WERI-Rb-1 (cell line): ENCODE measurements at regions not wholly inside any gene's neighbourhood (a gene's known extent, or its start where the extent isn't known, plus 50 kb on each side); places are given as distances from the start of the nearest gene placed in this dataset.

Experiments used
- DNase-seq: peaks from one replicate; pipeline ENCODE4 v3.0.0-alpha.2; 2020
- H3K27ac ChIP-seq: fragments of 250-450 bp; sonication (Bioruptor Pico); 2 replicates; pipeline ENCODE4 v1.5.1; 2020; ENCODE audit warnings: mild to moderate bottlenecking, moderate library complexity
- H3K27me3 ChIP-seq: fragments of 250-450 bp; sonication (Bioruptor Pico); 2 replicates; pipeline ENCODE4 v1.5.1; 2021; ENCODE audit warnings: mild to moderate bottlenecking, low read depth, moderate library complexity; ENCODE audit not compliant: insufficient read depth, severe bottlenecking
- H3K36me3 ChIP-seq: fragments of 250-450 bp; sonication (Bioruptor Pico); 2 replicates; pipeline ENCODE4 v1.5.1; 2020; ENCODE audit warnings: mild to moderate bottlenecking, moderate library complexity
- H3K4me3 ChIP-seq: 2 replicates; pipeline ENCODE4 v1.5.1; 2011; ENCODE audit warnings: low read depth, mild to moderate bottlenecking, control low read depth, low read length
- H3K9me3 ChIP-seq: fragments of 250-450 bp; sonication (Bioruptor Pico); 2 replicates; pipeline ENCODE4 v1.5.1; 2021; ENCODE audit warnings: mild to moderate bottlenecking, moderate library complexity; ENCODE audit not compliant: severe bottlenecking
- TF ChIP-seq, protein P1 (sequence below): IDR thresholded peaks from 2 replicates; pipeline ENCODE4 v1.5.1; 2011; ENCODE audit warnings: low read depth, mild to moderate bottlenecking, control low read depth, inconsistent platforms, low read length

DNA sequence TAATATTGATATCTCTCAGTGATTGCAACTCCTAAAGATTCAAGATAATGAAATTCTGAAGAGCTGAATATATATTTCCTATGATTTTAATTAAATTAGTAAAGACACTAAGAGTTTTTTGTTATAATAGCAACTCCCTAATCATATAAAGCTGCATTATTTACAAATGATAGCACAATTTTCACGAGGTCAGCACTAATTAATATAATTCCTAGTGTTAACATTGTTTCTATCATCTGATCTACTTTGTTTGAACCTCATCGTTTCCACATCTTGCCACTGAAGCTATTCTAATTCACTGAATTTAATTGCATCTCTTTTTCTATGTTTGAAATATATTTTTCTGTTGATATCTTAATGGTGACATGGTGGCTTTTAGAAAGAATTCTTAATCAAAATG is 279.1 kb upstream of the ADGRL4 start:
- no peak for DNase-seq
- H3K36me3 ChIP-seq = no peaks in the 10 kb centered on the region
- no peak overlapping the region for H3K27ac ChIP-seq
- TF ChIP-seq, protein P1, sequence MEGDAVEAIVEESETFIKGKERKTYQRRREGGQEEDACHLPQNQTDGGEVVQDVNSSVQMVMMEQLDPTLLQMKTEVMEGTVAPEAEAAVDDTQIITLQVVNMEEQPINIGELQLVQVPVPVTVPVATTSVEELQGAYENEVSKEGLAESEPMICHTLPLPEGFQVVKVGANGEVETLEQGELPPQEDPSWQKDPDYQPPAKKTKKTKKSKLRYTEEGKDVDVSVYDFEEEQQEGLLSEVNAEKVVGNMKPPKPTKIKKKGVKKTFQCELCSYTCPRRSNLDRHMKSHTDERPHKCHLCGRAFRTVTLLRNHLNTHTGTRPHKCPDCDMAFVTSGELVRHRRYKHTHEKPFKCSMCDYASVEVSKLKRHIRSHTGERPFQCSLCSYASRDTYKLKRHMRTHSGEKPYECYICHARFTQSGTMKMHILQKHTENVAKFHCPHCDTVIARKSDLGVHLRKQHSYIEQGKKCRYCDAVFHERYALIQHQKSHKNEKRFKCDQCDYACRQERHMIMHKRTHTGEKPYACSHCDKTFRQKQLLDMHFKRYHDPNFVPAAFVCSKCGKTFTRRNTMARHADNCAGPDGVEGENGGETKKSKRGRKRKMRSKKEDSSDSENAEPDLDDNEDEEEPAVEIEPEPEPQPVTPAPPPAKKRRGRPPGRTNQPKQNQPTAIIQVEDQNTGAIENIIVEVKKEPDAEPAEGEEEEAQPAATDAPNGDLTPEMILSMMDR = no peak
- no peaks in the 10 kb centered on the region for H3K9me3 ChIP-seq
- no peak overlapping the region for H3K4me3 ChIP-seq
- H3K27me3 ChIP-seq = no peaks in the 10 kb centered on the region

DNA sequence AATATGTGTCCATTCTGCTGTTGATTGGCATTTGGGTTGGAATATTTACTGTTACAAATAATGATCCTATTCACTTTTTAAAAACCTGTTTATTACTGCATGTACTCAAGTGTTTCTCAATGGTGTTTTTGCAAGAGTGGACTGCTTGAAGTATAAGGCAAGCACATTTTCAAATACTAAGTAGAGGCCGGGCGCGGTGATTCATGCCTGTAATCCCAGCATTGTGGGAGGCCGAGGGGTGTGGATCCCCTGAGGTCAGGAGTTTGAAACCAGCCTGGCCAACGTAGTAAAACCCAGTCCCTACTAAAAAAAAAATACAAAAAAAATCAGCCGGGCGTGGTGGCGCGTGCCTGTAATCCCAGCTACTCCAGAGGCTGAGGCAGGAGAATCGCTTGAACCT is 276.9 kb upstream of the ADGRL4 start:
- no peaks in the 10 kb centered on the region for H3K27me3 ChIP-seq
- H3K36me3 ChIP-seq = no peaks in the 10 kb centered on the region
- TF ChIP-seq, protein P1 = no peak

DNA sequence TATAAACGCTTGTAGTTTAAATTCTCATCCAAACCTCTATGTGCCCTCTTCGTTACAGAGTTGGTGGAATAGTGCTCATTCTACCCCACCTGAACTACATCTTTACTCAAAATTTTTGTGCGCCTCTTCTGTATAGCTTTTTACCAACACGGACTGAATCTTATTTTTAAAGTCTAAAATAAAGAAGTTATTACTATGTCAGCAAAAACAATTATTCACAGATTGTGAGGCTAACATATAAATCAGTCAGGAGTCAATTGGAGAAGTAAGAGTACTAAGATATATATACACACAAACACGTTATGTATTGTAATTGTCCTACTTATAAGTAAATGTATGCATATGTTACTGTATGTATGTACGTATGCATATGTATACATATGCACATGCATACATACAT is 274.9 kb upstream of the ADGRL4 start:
- H3K36me3 ChIP-seq = no peaks in the 10 kb centered on the region
- no peaks in the 10 kb centered on the region for H3K9me3 ChIP-seq
- H3K27ac ChIP-seq = no peak overlapping the region
- TF ChIP-seq, protein P1 = no peak
- no peaks in the 10 kb centered on the region for H3K27me3 ChIP-seq
- H3K4me3 ChIP-seq = no peak overlapping the region
- no peak for DNase-seq

More for the DNA sequence above, 276.9 kb upstream of the ADGRL4 start:
- Histone ChIP-seq H3K27ac (no peak overlapping the region), H3K9me3 (no peaks in the 10 kb centered on the region), H3K4me3 (no peak overlapping the region)
- no peak for DNase-seq

DNA sequence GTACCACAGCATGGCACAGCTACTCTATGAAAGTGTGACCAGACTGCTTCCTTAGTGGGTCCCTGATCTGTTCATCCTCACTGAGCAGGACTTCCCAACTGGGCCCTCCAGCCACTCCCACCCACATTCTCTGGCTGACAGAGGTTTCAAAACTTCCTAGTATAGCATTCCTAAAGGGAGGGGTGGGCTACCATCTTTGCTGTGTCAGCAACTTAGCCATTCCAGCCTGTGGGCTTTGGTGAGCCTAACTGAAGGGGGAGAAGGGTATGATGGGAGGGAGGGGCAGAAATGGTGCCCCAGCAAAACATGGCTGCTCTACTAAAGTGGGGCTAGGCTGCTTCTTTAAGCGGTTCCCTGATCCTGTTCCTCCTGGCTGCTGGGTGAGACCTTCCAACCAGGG is 265.2 kb upstream of the ADGRL4 start:
- DNase-seq = no peak
- H3K4me3 ChIP-seq = no peak overlapping the region
- peaks cover 2% of the 10 kb centered on the region for H3K9me3 ChIP-seq
- no peaks in the 10 kb centered on the region for H3K36me3 ChIP-seq
- H3K27me3 ChIP-seq = no peaks in the 10 kb centered on the region
- no peak overlapping the region for H3K27ac ChIP-seq
- TF ChIP-seq, protein P1 = no peak

DNA sequence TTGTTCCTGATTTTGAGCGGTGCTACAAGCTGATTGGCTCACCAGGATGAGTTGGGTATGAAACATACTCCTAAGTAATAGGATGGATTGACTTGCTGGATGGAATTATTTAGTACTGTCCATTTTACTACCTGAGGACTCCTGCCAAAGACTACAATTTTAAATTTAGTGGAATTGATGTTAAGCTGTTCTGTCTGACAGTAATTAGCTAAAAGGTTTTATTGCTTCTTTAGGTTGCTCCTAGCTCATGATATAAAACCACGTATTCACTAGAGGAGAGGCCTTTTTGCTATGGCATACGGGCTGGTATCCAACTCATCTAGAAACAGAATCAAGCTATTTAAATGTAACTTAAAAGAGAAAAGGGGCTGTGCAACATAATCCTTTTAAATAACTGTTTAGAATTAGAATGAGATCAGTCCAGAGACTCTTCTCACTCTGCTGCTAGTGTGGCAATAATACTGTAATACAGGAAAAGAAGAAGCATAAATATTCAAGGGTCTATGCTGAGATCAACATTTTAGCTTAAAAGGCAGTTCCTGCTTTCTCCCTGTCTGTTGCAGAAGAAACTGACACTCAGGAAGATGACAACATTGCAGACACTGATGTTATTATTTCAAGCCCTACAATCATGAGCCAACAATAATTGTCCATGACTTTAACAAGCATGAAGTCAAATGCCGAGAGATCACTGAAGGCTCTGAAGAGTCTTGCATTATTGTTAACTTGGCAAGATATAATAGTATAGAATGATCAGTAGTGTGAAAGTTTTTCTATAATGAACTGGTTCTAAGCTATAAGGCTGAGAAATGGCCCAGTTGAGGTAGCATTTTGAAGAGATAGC is 258.7 kb upstream of the ADGRL4 start:
- H3K4me3 ChIP-seq = no peak overlapping the region
- no peaks in the 10 kb centered on the region for H3K27me3 ChIP-seq
- TF ChIP-seq, protein P1 = no peak
- H3K27ac ChIP-seq = no peak overlapping the region
- H3K9me3 ChIP-seq = no peaks in the 10 kb centered on the region
- no peak for DNase-seq
- no peaks in the 10 kb centered on the region for H3K36me3 ChIP-seq

DNA sequence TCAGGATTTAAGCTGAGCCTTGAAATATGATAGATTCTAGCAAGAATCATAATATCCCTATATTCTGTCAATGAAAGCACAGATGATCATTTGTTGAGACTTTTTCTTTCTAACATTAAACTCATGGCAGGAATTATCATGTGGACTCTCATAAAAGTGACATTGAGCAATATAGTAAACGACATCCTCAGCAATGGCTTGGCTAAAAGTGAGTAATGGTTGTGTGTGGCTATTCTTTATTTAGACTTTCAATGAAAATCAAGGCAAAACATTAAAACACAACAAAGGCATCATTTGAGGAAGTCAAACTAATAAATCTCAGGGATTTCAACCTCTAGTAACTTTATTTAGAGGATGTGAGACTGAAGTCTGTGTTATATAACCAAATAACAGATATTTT is 257.8 kb upstream of the ADGRL4 start:
- Histone ChIP-seq H3K27me3 (no peaks in the 10 kb centered on the region), H3K27ac (no peak overlapping the region), H3K36me3 (no peaks in the 10 kb centered on the region), H3K9me3 (no peaks in the 10 kb centered on the region), H3K4me3 (no peak overlapping the region)
- TF ChIP-seq, protein P1 = no peak
- DNase-seq = no peak
